ENCODE measurements at regions not wholly inside any gene's neighbourhood (a gene's known extent, or its start where the extent isn't known, plus 50 kb on each side); places are given as distances from the start of the nearest gene placed in this dataset.

DNA sequence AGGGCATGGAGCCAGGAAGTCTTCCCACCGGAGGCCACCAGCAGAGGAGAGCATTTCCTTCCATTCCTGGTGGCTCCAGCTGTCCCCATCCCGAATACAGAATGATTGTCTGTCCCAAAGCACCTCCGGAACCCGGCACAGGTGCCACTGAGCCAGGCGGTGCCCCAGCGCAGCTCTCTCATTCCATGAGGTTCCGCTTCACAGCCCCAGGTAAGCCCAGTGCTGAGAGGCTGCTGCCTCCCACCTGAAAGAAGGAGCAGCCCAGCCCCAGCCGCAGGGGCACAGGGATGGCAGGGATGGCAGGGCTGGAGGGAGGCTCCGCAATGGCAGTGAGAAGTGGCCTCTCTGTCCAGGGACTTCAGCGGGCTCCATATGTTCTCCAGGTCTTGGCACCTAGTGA is 162.1 kb upstream of the TCERG1L start:
- TF ChIP-seq, protein P1, sequence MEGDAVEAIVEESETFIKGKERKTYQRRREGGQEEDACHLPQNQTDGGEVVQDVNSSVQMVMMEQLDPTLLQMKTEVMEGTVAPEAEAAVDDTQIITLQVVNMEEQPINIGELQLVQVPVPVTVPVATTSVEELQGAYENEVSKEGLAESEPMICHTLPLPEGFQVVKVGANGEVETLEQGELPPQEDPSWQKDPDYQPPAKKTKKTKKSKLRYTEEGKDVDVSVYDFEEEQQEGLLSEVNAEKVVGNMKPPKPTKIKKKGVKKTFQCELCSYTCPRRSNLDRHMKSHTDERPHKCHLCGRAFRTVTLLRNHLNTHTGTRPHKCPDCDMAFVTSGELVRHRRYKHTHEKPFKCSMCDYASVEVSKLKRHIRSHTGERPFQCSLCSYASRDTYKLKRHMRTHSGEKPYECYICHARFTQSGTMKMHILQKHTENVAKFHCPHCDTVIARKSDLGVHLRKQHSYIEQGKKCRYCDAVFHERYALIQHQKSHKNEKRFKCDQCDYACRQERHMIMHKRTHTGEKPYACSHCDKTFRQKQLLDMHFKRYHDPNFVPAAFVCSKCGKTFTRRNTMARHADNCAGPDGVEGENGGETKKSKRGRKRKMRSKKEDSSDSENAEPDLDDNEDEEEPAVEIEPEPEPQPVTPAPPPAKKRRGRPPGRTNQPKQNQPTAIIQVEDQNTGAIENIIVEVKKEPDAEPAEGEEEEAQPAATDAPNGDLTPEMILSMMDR (IDR thresholded peaks at IDR 0.05), result no peak
- no peak for TF ChIP-seq EP300 (IDR thresholded peaks at IDR 0.05)

Data from gastroesophageal sphincter (tissue), 3 donors.